ENCODE measurements at regions not wholly inside any gene's neighbourhood (a gene's known extent, or its start where the extent isn't known, plus 50 kb on each side); places are given as distances from the start of the nearest gene placed in this dataset.

DNA sequence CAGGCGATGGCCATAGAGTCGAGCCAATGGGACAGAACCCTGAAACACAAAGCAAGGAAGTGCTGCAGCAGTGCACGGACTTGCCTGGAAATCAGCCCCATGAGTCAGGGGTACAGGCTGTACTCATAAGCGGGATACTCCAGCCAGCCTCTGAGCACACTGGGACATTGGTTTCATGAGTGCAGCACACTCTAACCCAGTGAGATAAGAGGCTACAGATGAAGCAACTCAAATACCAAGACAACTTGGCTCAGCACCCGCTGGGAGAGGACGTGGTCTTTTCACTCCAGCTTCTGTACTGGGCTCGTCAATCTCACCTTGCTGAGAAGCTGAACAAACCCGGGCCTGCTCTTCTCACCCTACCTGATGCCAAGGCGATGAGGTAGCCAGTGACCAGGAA is 98.2 kb downstream of the AXIN2 start:
- no peaks in the 10 kb centered on the region for H3K9me3 ChIP-seq
- DNase-seq (no peak), ATAC-seq (peak in 3 of 4 donors; percentile 46 to 56 (median 55))
- no peak overlapping the region for H3K27ac ChIP-seq
- H3K4me3 ChIP-seq, result no peak overlapping the region
- no peaks in the 10 kb centered on the region for H3K4me1 ChIP-seq
- TF ChIP-seq POLR2A (IDR thresholded peaks at IDR 0.05), result no peak
- TF ChIP-seq, protein P1, sequence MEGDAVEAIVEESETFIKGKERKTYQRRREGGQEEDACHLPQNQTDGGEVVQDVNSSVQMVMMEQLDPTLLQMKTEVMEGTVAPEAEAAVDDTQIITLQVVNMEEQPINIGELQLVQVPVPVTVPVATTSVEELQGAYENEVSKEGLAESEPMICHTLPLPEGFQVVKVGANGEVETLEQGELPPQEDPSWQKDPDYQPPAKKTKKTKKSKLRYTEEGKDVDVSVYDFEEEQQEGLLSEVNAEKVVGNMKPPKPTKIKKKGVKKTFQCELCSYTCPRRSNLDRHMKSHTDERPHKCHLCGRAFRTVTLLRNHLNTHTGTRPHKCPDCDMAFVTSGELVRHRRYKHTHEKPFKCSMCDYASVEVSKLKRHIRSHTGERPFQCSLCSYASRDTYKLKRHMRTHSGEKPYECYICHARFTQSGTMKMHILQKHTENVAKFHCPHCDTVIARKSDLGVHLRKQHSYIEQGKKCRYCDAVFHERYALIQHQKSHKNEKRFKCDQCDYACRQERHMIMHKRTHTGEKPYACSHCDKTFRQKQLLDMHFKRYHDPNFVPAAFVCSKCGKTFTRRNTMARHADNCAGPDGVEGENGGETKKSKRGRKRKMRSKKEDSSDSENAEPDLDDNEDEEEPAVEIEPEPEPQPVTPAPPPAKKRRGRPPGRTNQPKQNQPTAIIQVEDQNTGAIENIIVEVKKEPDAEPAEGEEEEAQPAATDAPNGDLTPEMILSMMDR (IDR thresholded peaks at IDR 0.05), result no peak
- 40% methylated on average over 1 of the region's 9 CpGs for WGBS (ENCODE audit: insufficient coverage, low coverage, low lambda C conversion rate, missing lambda C conversion rate)
- H3K27me3 ChIP-seq, result no peaks in the 10 kb centered on the region
- intact Hi-C loops (cut with DNase I), result no loop called here
- H3K36me3 ChIP-seq, result no peaks in the 10 kb centered on the region

DNA sequence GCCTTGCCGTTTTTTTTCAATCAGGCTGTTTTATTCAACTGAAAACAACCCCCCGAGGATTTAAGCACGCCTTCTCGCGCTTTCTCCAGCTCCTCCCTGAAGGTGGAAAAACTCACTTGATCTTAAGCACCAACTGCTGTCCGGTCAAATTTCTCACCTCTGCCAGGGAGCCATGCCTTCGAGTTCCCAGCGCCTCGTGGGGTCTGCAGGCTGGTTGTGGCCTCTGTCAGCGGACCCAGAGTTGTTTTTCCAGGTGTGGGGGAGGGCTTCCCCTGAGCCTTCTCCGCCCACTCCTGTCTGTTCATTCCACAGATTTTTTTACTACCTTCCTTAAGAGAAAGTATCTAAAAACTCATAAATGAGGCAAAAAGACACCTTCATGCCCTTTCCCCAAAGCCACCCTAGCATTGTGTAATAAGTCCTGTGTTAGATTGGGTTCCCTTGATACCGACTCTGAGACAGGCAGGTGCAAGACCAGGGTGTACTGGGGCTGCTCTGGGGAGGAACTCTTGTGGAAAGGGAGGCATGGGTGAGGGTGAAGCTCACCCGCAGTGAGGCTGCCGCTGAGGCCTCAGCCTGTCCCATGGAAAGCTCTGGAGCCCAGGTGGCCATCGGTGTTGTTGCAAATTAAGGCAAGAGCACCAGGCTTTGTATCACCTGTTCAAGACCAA is 101.6 kb downstream of the AXIN2 start:
- TF ChIP-seq POLR2A (IDR thresholded peaks at IDR 0.05), result no peak
- TF ChIP-seq, protein P1 (IDR thresholded peaks at IDR 0.05), result no peak
- H3K27ac ChIP-seq, result no peak overlapping the region
- 48% methylated on average over 14 of the region's 15 CpGs for WGBS (ENCODE audit: insufficient coverage, low coverage, low lambda C conversion rate, missing lambda C conversion rate)
- DNase-seq (no peak), ATAC-seq (no peak)
- H3K27me3 ChIP-seq, result no peaks in the 10 kb centered on the region
- intact Hi-C loops (cut with DNase I), result loop anchor here in 1 of 2 donors (5.0 kb wide), 1 partner anchor 97 kb away; no protein-coding TSS in a partner anchor
- no peaks in the 10 kb centered on the region for H3K9me3 ChIP-seq
- no peak overlapping the region for H3K4me3 ChIP-seq
- H3K4me1 ChIP-seq, result peaks cover 0 to 3% (median 0%) of the 10 kb centered on the region in 4 donors
- H3K36me3 ChIP-seq, result no peaks in the 10 kb centered on the region

DNA sequence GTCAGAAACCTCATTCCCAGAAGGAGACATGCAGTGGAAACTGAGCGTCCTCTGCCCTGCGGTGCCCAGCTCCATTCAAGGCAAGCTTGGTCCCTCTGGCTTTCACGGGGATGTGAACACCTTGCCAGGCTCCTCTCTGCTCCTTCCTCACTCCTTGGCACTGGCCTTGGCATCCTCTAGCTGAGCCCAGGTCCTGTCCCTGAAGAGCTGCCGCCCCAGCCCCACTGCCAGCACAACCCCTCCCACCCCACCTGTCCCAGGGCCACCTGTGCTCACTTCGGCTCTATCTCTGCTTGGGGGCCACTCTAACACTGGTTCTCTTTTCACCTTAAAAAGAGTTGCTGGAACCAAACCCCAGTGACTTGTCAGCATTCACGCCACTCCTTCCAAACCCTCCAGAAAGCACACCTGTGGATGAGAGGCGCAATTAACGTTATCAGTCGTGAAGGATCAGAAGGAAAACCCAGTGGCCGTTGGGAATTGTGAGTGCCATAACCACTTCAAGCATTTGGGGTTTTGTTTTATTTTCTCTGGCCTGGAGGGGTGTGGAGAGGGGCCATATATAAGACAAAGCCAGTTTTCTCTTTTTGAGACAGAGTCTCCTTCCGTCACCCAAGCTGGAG is 103.7 kb downstream of the AXIN2 start:
- intact Hi-C loops (cut with DNase I), result loop anchor here in 1 of 2 donors (5.0 kb wide), 1 partner anchor 100 kb away; no protein-coding TSS in a partner anchor
- Histone ChIP-seq H3K4me3 (no peak overlapping the region), H3K4me1 (peaks cover 0 to 3% (median 0%) of the 10 kb centered on the region in 4 donors), H3K9me3 (no peaks in the 10 kb centered on the region), H3K27ac (no peak overlapping the region), H3K27me3 (no peaks in the 10 kb centered on the region), H3K36me3 (no peaks in the 10 kb centered on the region)
- ATAC-seq (no peak), DNase-seq (no peak)
- TF ChIP-seq POLR2A (IDR thresholded peaks at IDR 0.05), result no peak
- TF ChIP-seq, protein P1 (IDR thresholded peaks at IDR 0.05), result no peak
- 70% methylated on average over 8 of the region's 11 CpGs for WGBS (ENCODE audit: insufficient coverage, low coverage, low lambda C conversion rate, missing lambda C conversion rate)

DNA sequence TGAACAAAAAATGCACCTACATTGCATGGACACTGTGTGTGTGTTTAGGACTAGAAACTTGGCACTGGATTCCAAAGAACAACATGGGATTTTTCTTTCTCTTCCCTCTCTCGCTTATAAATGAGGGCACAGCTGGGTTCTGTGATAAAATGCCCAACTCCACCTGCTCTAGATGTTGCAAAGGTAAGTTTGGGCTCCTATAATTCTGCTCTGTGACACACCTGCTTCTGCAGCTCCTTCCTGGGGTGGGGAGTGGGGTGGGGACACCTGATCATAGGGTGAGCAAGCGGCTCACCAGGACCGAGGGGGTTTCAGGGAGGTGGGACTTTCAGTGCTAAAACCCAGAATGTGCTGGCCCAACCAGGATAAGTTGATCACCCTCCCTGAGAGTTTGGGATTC is 104.3 kb downstream of the AXIN2 start:
- TF ChIP-seq, protein P1 (IDR thresholded peaks at IDR 0.05), result no peak
- no peak for TF ChIP-seq POLR2A (IDR thresholded peaks at IDR 0.05)
- DNase-seq, result no peak
- Histone ChIP-seq H3K4me3 (no peak overlapping the region), H3K4me1 (peaks cover 0 to 3% (median 0%) of the 10 kb centered on the region in 4 donors), H3K36me3 (no peaks in the 10 kb centered on the region), H3K9me3 (no peaks in the 10 kb centered on the region), H3K27me3 (no peaks in the 10 kb centered on the region), H3K27ac (no peak overlapping the region)
- no peak for ATAC-seq
- 25% methylated on average over 1 of the region's 3 CpGs for WGBS (ENCODE audit: insufficient coverage, low coverage, low lambda C conversion rate, missing lambda C conversion rate)
- intact Hi-C loops (cut with DNase I), result loop anchor here in 1 of 2 donors (5.0 kb wide), 1 partner anchor 100 kb away; no protein-coding TSS in a partner anchor

Data from right lobe of liver (tissue), 6 donors.